ENCODE measurements at regions not wholly inside any gene's neighbourhood (a gene's known extent, or its start where the extent isn't known, plus 50 kb on each side); places are given as distances from the start of the nearest gene placed in this dataset.

DNA sequence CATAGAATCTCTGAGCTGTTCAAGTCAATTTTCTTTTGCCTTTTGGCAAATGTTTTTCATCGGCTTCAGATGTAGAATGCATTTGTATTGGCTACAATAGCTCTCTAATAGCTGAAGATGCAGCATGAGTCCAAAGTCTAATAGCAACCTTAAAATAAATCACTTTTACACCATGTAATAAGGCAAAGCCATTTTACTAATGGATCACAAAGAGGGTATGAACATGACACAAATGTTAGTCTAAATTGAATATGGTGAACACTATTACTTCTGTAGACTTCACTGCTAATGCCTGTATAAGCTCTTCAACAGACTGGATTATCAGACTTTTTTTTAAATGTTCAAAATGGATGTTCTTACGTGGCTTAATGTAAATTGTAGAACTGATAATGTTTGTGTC, 645.3 kb downstream of the TLL1 start:
- TF ChIP-seq, protein P1, sequence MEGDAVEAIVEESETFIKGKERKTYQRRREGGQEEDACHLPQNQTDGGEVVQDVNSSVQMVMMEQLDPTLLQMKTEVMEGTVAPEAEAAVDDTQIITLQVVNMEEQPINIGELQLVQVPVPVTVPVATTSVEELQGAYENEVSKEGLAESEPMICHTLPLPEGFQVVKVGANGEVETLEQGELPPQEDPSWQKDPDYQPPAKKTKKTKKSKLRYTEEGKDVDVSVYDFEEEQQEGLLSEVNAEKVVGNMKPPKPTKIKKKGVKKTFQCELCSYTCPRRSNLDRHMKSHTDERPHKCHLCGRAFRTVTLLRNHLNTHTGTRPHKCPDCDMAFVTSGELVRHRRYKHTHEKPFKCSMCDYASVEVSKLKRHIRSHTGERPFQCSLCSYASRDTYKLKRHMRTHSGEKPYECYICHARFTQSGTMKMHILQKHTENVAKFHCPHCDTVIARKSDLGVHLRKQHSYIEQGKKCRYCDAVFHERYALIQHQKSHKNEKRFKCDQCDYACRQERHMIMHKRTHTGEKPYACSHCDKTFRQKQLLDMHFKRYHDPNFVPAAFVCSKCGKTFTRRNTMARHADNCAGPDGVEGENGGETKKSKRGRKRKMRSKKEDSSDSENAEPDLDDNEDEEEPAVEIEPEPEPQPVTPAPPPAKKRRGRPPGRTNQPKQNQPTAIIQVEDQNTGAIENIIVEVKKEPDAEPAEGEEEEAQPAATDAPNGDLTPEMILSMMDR (conservative IDR thresholded peaks at IDR 0.05; ENCODE audit: low read length) = no peak
- no peak for TF ChIP-seq EZH2phosphoT487 (IDR thresholded peaks at IDR 0.05; ENCODE audit: borderline replicate concordance)
- no peaks in the 10 kb centered on the region for H3K36me3 ChIP-seq (ENCODE audit: insufficient read depth, low read length)
- no peak overlapping the region for H3K4me3 ChIP-seq (ENCODE audit: low read length, poor library complexity, severe bottlenecking)
- H3F3A ChIP-seq (ENCODE audit: low read depth) = no peaks in the 10 kb centered on the region
- no peak overlapping the region for H3K4me2 ChIP-seq (ENCODE audit: low read depth, low read length, poor library complexity, severe bottlenecking)
- no peaks in the 10 kb centered on the region for H3K4me1 ChIP-seq (ENCODE audit: insufficient read depth, low read length, poor library complexity, severe bottlenecking)
- H3K9ac ChIP-seq (ENCODE audit: low read depth, low read length, poor library complexity, severe bottlenecking) = no peak overlapping the region
- no peaks in the 10 kb centered on the region for H3K9me3 ChIP-seq (ENCODE audit: insufficient read depth, low read depth, low read length)
- H2AFZ ChIP-seq (ENCODE audit: low read length) = no peak overlapping the region
- no peaks in the 10 kb centered on the region for H3K9me2 ChIP-seq (replicated peaks; ENCODE audit: low read depth, low read length)
- H4K20me1 ChIP-seq (ENCODE audit: insufficient read depth, low read length, poor library complexity, severe bottlenecking) = no peaks in the 10 kb centered on the region
- no peaks in the 10 kb centered on the region for H3K27me3 ChIP-seq (ENCODE audit: insufficient read depth, low read length, poor library complexity, severe bottlenecking)
- H3K79me2 ChIP-seq (ENCODE audit: insufficient read depth, low read length) = no peaks in the 10 kb centered on the region

DNA sequence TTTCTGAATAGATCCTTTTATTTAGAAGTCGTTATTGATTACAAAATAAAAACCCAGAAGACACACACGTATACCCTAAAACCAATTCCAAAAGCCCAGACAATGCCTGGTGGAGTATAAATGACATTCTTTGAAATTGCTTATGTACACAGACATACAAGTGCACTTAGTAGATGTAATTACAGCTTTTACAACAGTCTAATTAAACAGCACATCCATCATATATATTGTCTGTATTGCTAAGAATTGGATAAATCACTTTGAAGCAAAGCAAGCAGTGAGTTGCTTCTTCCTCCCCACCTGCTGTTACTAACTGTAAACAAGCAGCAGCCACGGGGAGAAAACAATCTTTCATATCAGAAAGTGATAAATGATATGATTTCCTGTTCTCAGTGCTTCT, 645.7 kb downstream of the TLL1 start:
- no peak for TF ChIP-seq EZH2phosphoT487 (IDR thresholded peaks at IDR 0.05; ENCODE audit: borderline replicate concordance)
- TF ChIP-seq, protein P1 (conservative IDR thresholded peaks at IDR 0.05; ENCODE audit: low read length) = no peak
- H3K79me2 ChIP-seq (ENCODE audit: insufficient read depth, low read length) = no peaks in the 10 kb centered on the region

DNA sequence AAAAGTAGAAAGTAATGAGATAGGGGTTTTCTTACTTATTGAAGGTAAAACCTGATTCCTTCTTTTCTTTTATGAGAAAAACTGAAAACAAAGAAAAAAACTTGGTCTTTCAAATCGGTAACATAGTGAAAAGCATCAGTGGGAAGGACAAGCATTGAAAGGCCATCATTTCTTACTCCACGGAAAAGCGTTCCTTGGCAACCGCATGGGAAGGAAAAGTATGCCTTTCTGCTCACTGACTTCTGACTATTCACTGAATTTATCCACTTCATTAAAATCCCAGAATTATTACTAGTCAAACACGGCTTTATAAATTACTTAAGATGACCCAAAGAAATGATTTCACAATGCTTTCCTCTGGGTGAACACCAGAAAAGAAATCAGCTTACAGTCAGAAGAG, 646.7 kb downstream of the TLL1 start:
- no peak overlapping the region for H3K4me2 ChIP-seq (ENCODE audit: low read depth, low read length, poor library complexity, severe bottlenecking)
- no peaks in the 10 kb centered on the region for H3K36me3 ChIP-seq (ENCODE audit: insufficient read depth, low read length)
- no peaks in the 10 kb centered on the region for H3K9me3 ChIP-seq (ENCODE audit: insufficient read depth, low read depth, low read length)
- H4K20me1 ChIP-seq (ENCODE audit: insufficient read depth, low read length, poor library complexity, severe bottlenecking) = no peaks in the 10 kb centered on the region
- no peaks in the 10 kb centered on the region for H3K79me2 ChIP-seq (ENCODE audit: insufficient read depth, low read length)
- no peak overlapping the region for H3K9ac ChIP-seq (ENCODE audit: low read depth, low read length, poor library complexity, severe bottlenecking)
- H3F3A ChIP-seq (ENCODE audit: low read depth) = no peaks in the 10 kb centered on the region
- H3K9me2 ChIP-seq (replicated peaks; ENCODE audit: low read depth, low read length) = no peaks in the 10 kb centered on the region
- TF ChIP-seq, protein P1 (conservative IDR thresholded peaks at IDR 0.05; ENCODE audit: low read length) = no peak
- no peak for TF ChIP-seq EZH2phosphoT487 (IDR thresholded peaks at IDR 0.05; ENCODE audit: borderline replicate concordance)
- H3K4me3 ChIP-seq (ENCODE audit: low read length, poor library complexity, severe bottlenecking) = no peak overlapping the region
- no peaks in the 10 kb centered on the region for H3K4me1 ChIP-seq (ENCODE audit: insufficient read depth, low read length, poor library complexity, severe bottlenecking)
- no peak overlapping the region for H2AFZ ChIP-seq (ENCODE audit: low read length)
- no peaks in the 10 kb centered on the region for H3K27me3 ChIP-seq (ENCODE audit: insufficient read depth, low read length, poor library complexity, severe bottlenecking)

More for the DNA sequence above, 645.7 kb downstream of the TLL1 start:
- Histone ChIP-seq H2AFZ (ENCODE audit: low read length) (no peak overlapping the region), H3K4me2 (ENCODE audit: low read depth, low read length, poor library complexity, severe bottlenecking) (no peak overlapping the region), H3K9me2 (replicated peaks; ENCODE audit: low read depth, low read length) (no peaks in the 10 kb centered on the region), H3F3A (ENCODE audit: low read depth) (no peaks in the 10 kb centered on the region), H3K4me1 (ENCODE audit: insufficient read depth, low read length, poor library complexity, severe bottlenecking) (no peaks in the 10 kb centered on the region), H3K9me3 (ENCODE audit: insufficient read depth, low read depth, low read length) (no peaks in the 10 kb centered on the region), H3K36me3 (ENCODE audit: insufficient read depth, low read length) (no peaks in the 10 kb centered on the region), H3K4me3 (ENCODE audit: low read length, poor library complexity, severe bottlenecking) (no peak overlapping the region), H3K9ac (ENCODE audit: low read depth, low read length, poor library complexity, severe bottlenecking) (no peak overlapping the region), H4K20me1 (ENCODE audit: insufficient read depth, low read length, poor library complexity, severe bottlenecking) (no peaks in the 10 kb centered on the region), H3K27me3 (ENCODE audit: insufficient read depth, low read length, poor library complexity, severe bottlenecking) (no peaks in the 10 kb centered on the region)
